HL-60 (cell line): ENCODE measurements at regions not wholly inside any gene's neighbourhood (a gene's known extent, or its start where the extent isn't known, plus 50 kb on each side); places are given as distances from the start of the nearest gene placed in this dataset.

Source experiments
- CTCF ChIP-seq: IDR thresholded peaks from one replicate; pipeline ENCODE4 v1.5.1; 2011; ENCODE audit warnings: low read length, control low read depth, inconsistent platforms; ENCODE audit not compliant: insufficient read depth
- POLR2AphosphoS5 ChIP-seq: IDR thresholded peaks from 2 replicates; pipeline ENCODE4 v1.6.1; 2012; ENCODE audit warnings: low read depth
- REST ChIP-seq: IDR thresholded peaks from 2 replicates; pipeline ENCODE4 v1.6.1; 2012; ENCODE audit warnings: low read depth; ENCODE audit not compliant: insufficient replicate concordance

GRCh38 chr5:10913841-10914240 lies 152.8 kb upstream of the DAP start:
- no peak for TF ChIP-seq CTCF
- TF ChIP-seq POLR2AphosphoS5 = no peak
- no peak for TF ChIP-seq REST
